GM12878 (cell line): ENCODE measurements at regions not wholly inside any gene's neighbourhood (a gene's known extent, or its start where the extent isn't known, plus 50 kb on each side); places are given as distances from the start of the nearest gene placed in this dataset.

Source experiments
- ATAC-seq: fragments of 200-7000 bp; cut with Tn5 transposase; 3 replicates; pipeline ENCODE4 v1.9.1; 2020; ENCODE audit warnings: mild to moderate bottlenecking, moderate library complexity
- BruUV-seq: library from RNA; stranded (reverse); fragments of 400-500 nt; replicated peaks from 2 replicates; lab custom pipeline; 2021; lab: Mats Ljungman, UMichigan
- CTCF ChIA-PET: fragments of 300-600 bp; sonication (Branson Sonifier 250); formaldehyde crosslinking; extraction: SDS; loops from one replicate; lab custom pipeline; 2021; ENCODE audit warnings: inconsistent platforms; lab: Yijun Ruan, JAX
- POLR2A ChIA-PET: fragments of 350-600 bp; formaldehyde crosslinking; extraction: SDS; loops from one replicate; lab custom pipeline; 2021; ENCODE audit warnings: inconsistent platforms; lab: Charles Lee
- RAD21 ChIA-PET: fragments of 300-600 bp; sonication (Branson Sonifier 250); formaldehyde crosslinking; loops from one replicate; lab custom pipeline; 2023; ENCODE audit warnings: antibody characterized with exemption; ENCODE audit not compliant: unreplicated experiment; lab: Charles Lee
- SMC1A ChIA-PET: fragments of 300-600 bp; sonication (Branson Sonifier 250); formaldehyde crosslinking; loops from one replicate; lab custom pipeline; 2023; ENCODE audit not compliant: unreplicated experiment, uncharacterized antibody; lab: Charles Lee
- DNase-seq: peaks from one replicate; pipeline ENCODE4 v3.0.0-alpha.2; 2011; ENCODE audit warnings: low read depth, low spot score
- FAIRE-seq: peaks from 3 replicates; lab custom pipeline; 2011; peaks lifted over from hg19 to GRCh38; lab: Jason Lieb, UNC
- H2AFZ ChIP-seq: 2 replicates; pipeline ENCODE4 v1.6.0; 2011; ENCODE audit warnings: low read depth, low read length, control low read depth; ENCODE audit not compliant: control insufficient read depth
- H3K27ac ChIP-seq: 2 replicates; pipeline ENCODE4 v1.5.1; 2011; ENCODE audit warnings: control low read depth; ENCODE audit not compliant: control insufficient read depth, insufficient read depth
- H3K27me3 ChIP-seq, 2 experiments: replicated peaks in 1 of 2; 2 replicates each; pipeline versions ENCODE4 v1.6.0 to v1.6.1; 2011; ENCODE audit warnings: low read length in 1 of 2; ENCODE audit not compliant: control insufficient read depth in 2 of 2, insufficient read depth in 2 of 2
- H3K36me3 ChIP-seq, 2 experiments: 2 replicates each; pipeline ENCODE4 v1.5.1; 2011; ENCODE audit warnings: low read length in 1 of 2; ENCODE audit not compliant: control insufficient read depth in 2 of 2, insufficient read depth in 2 of 2
- H3K4me1 ChIP-seq: 2 replicates; pipeline ENCODE4 v1.6.1; 2011; ENCODE audit warnings: mild to moderate bottlenecking, low read length, moderate library complexity, mixed read lengths; ENCODE audit not compliant: control insufficient read depth, insufficient read depth
- H3K4me2 ChIP-seq: 2 replicates; pipeline ENCODE4 v1.6.0; 2011; ENCODE audit warnings: control low read depth; ENCODE audit not compliant: control insufficient read depth, insufficient read depth
- H3K4me3 ChIP-seq: fragments of 200-600 bp; sonication (generic); 2 replicates; pipeline ENCODE4 v1.5.1; 2016
- H3K79me2 ChIP-seq: 2 replicates; pipeline ENCODE4 v1.6.0; 2011; ENCODE audit warnings: low read length; ENCODE audit not compliant: control insufficient read depth, insufficient read depth
- H3K9ac ChIP-seq: 2 replicates; pipeline ENCODE4 v1.8.0; 2011; ENCODE audit warnings: low read length, control low read depth, mixed read lengths; ENCODE audit not compliant: control insufficient read depth, insufficient read depth
- H3K9me3 ChIP-seq: replicated peaks from 3 replicates; pipeline ENCODE4 v1.5.1; 2011; ENCODE audit warnings: mild to moderate bottlenecking, low read length; ENCODE audit not compliant: control insufficient read depth, insufficient read depth
- H4K20me1 ChIP-seq: 2 replicates; pipeline ENCODE4 v1.6.0; 2011; ENCODE audit not compliant: control insufficient read depth, insufficient read depth
- MEF2A ChIP-seq: IDR thresholded peaks from 2 replicates; pipeline ENCODE4 v1.6.1; 2011; ENCODE audit warnings: low read depth, mild to moderate bottlenecking, low read length, moderate library complexity; ENCODE audit not compliant: insufficient read depth
- NBN ChIP-seq: fragments of 450-650 bp; IDR thresholded peaks from 2 replicates; pipeline ENCODE4 v1.6.1; 2016
- NFIC ChIP-seq: IDR thresholded peaks from 2 replicates; pipeline ENCODE4 v1.6.1; 2012; ENCODE audit warnings: low read depth, mild to moderate bottlenecking, inconsistent platforms, low read length, moderate library complexity
- PAX5 ChIP-seq: IDR thresholded peaks from 2 replicates; pipeline ENCODE4 v1.6.1; 2011; ENCODE audit warnings: low read depth, low read length, borderline replicate concordance
- PML ChIP-seq: IDR thresholded peaks from 2 replicates; pipeline ENCODE4 v1.6.1; 2012; ENCODE audit warnings: low read length, inconsistent platforms
- POLR2AphosphoS2 ChIP-seq: IDR thresholded peaks from 2 replicates; pipeline ENCODE4 v1.6.1; 2011; ENCODE audit warnings: low read depth, mild to moderate bottlenecking, low read length, improper control_type of control experiment, moderate library complexity
- SMARCA5 ChIP-seq: fragments of 450-650 bp; IDR thresholded peaks from 2 replicates; pipeline ENCODE4 v1.6.1; 2017; ENCODE audit warnings: mild to moderate bottlenecking
- SPI1 ChIP-seq: IDR thresholded peaks from 2 replicates; pipeline ENCODE4 v1.6.1; 2011; ENCODE audit warnings: low read depth, mild to moderate bottlenecking, low read length, moderate library complexity, borderline replicate concordance; ENCODE audit not compliant: insufficient read depth
- SUPT20H ChIP-seq: IDR thresholded peaks from 2 replicates; pipeline ENCODE4 v1.6.1; 2011; ENCODE audit warnings: low read depth, mild to moderate bottlenecking, low read length, moderate library complexity, borderline replicate concordance; ENCODE audit not compliant: control insufficient read depth
- ZNF207 ChIP-seq: fragments of 450-650 bp; IDR thresholded peaks from 2 replicates; pipeline ENCODE4 v1.6.1; 2014; ENCODE audit warnings: antibody characterized with exemption, mild to moderate bottlenecking, borderline replicate concordance
- in situ Hi-C: fragments of 300-500 bp; cut with MboI; formaldehyde crosslinking; loops from 9 replicates; pipeline ENCODE4 v1.14.3; 2018; ENCODE audit warnings: mixed read lengths
- intact Hi-C: fragments of 100-400 bp; cut with micrococcal nuclease; formaldehyde crosslinking; loops from one replicate; pipeline ENCODE4 v1.14.2; 2022; ENCODE audit not compliant: unreplicated experiment
- TF ChIP-seq, protein P1 (sequence below): IDR thresholded peaks from 2 replicates; pipeline ENCODE4 v1.6.1; 2011; ENCODE audit warnings: low read depth, low read length, improper control_type of control experiment, borderline replicate concordance
- TF ChIP-seq, protein P2 (sequence below): fragments of 450-650 bp; IDR thresholded peaks from 2 replicates; pipeline ENCODE4 v1.6.1; 2018; ENCODE audit warnings: mild to moderate bottlenecking, low read depth, moderate library complexity; ENCODE audit not compliant: partially characterized antibody
- TF ChIP-seq, protein P3 (sequence below): IDR thresholded peaks from 2 replicates; pipeline ENCODE4 v1.6.1; 2012; ENCODE audit warnings: low read depth, low read length, improper control_type of control experiment

DNA sequence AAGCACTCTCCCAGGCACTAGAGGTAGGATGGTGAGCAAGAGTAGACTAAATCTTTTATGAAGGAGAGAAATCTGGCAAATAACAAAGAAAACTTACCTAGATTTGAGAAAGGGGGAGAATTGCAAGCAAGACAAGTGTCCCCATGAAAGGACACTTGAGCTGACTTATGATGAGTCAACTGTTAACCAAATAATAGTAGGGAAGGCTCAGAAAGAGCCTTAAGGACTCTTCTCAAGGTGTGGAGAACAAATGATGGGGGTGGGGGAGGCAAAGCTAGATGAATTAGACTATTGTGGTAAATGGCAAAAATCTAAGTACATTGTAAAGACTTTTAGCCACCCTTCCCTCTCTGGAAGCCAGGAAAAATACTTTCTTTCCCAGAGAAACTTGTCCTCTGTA, 77.6 kb upstream of the RASA1 start:
- Histone ChIP-seq H3K4me1 (peaks cover 24% of the 10 kb centered on the region), H3K27me3 (no peaks in the 10 kb centered on the region), H4K20me1 (no peaks in the 10 kb centered on the region), H3K9ac (no peak overlapping the region), H3K27ac (no peak overlapping the region), H3K79me2 (no peaks in the 10 kb centered on the region), H3K4me3 (no peak overlapping the region), H3K4me2 (no peak overlapping the region), H2AFZ (no peak overlapping the region), H3K36me3 (no peaks in the 10 kb centered on the region), H3K9me3 (no peaks in the 10 kb centered on the region)
- FAIRE-seq (no peak), DNase-seq (no peak), ATAC-seq (no peak)
- ChIA-PET RAD21 (interaction anchor here (1.0 to 1.9 kb wide), 6 partner anchors 8 to 120 kb away, joined by 3 to 10 read pairs (median 4); no protein-coding TSS in a partner anchor), CTCF (interaction anchor here (0.5 to 1.5 kb wide), 2 partner anchors 67 to 109 kb away, joined by 3 to 4 read pairs; no protein-coding TSS in a partner anchor), POLR2A (interaction anchor here (0.5 to 1.4 kb wide), 3 partner anchors 58 to 152 kb away, joined by 3 to 4 read pairs (median 3); no protein-coding TSS in a partner anchor), SMC1A (interaction anchor here (0.7 to 2.3 kb wide), 9 partner anchors 13 to 119 kb away, joined by 3 to 11 read pairs (median 4); no protein-coding TSS in a partner anchor)
- BruUV-seq: no TSS peak
- TF ChIP-seq, protein P1, sequence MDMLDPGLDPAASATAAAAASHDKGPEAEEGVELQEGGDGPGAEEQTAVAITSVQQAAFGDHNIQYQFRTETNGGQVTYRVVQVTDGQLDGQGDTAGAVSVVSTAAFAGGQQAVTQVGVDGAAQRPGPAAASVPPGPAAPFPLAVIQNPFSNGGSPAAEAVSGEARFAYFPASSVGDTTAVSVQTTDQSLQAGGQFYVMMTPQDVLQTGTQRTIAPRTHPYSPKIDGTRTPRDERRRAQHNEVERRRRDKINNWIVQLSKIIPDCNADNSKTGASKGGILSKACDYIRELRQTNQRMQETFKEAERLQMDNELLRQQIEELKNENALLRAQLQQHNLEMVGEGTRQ: no peak
- TF ChIP-seq ZNF207 (no peak), PAX5 (no peak), POLR2AphosphoS2 (no peak), NBN (no peak), SPI1 (no peak), SUPT20H (no peak), MEF2A (no peak), SMARCA5 (no peak), PML (no peak), NFIC (no peak)
- TF ChIP-seq, protein P2, sequence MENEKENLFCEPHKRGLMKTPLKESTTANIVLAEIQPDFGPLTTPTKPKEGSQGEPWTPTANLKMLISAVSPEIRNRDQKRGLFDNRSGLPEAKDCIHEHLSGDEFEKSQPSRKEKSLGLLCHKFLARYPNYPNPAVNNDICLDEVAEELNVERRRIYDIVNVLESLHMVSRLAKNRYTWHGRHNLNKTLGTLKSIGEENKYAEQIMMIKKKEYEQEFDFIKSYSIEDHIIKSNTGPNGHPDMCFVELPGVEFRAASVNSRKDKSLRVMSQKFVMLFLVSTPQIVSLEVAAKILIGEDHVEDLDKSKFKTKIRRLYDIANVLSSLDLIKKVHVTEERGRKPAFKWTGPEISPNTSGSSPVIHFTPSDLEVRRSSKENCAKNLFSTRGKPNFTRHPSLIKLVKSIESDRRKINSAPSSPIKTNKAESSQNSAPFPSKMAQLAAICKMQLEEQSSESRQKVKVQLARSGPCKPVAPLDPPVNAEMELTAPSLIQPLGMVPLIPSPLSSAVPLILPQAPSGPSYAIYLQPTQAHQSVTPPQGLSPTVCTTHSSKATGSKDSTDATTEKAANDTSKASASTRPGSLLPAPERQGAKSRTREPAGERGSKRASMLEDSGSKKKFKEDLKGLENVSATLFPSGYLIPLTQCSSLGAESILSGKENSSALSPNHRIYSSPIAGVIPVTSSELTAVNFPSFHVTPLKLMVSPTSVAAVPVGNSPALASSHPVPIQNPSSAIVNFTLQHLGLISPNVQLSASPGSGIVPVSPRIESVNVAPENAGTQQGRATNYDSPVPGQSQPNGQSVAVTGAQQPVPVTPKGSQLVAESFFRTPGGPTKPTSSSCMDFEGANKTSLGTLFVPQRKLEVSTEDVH: no peak
- TF ChIP-seq, protein P3, sequence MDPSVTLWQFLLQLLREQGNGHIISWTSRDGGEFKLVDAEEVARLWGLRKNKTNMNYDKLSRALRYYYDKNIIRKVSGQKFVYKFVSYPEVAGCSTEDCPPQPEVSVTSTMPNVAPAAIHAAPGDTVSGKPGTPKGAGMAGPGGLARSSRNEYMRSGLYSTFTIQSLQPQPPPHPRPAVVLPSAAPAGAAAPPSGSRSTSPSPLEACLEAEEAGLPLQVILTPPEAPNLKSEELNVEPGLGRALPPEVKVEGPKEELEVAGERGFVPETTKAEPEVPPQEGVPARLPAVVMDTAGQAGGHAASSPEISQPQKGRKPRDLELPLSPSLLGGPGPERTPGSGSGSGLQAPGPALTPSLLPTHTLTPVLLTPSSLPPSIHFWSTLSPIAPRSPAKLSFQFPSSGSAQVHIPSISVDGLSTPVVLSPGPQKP: no peak
- intact Hi-C loops (loop anchor here (5.0 to 10.0 kb wide), 2 partner anchors 77 to 115 kb away; partner anchors contain the start of gene RASA1), in situ Hi-C loops (no loop called here)
